H1 (cell line): ENCODE measurements at regions not wholly inside any gene's neighbourhood (a gene's known extent, or its start where the extent isn't known, plus 50 kb on each side); places are given as distances from the start of the nearest gene placed in this dataset.

Experiments
- CTCF ChIA-PET: fragments of 300-600 bp; sonication (Branson Sonifier 250); formaldehyde crosslinking; loops from one replicate; lab custom pipeline; 2021; ENCODE audit not compliant: partially characterized antibody; lab: Charles Lee
- POLR2A ChIA-PET: fragments of 300-600 bp; sonication (Branson Sonifier 250); formaldehyde crosslinking; loops from one replicate; lab custom pipeline; 2021; ENCODE audit warnings: inconsistent platforms; ENCODE audit not compliant: partially characterized antibody; lab: Charles Lee
- DNase-seq, 2 experiments: peaks; one replicate each; pipeline versions ENCODE4 v3.0.0 to v3.0.0-alpha.2; 2010 to 2022; ENCODE audit warnings: low spot score in 2 of 2, low read depth in 1 of 2, mixed read lengths in 1 of 2
- FAIRE-seq: peaks from 2 replicates; lab custom pipeline; 2011; peaks lifted over from hg19 to GRCh38; lab: Jason Lieb, UNC
- H2AFZ ChIP-seq: 2 replicates; pipeline ENCODE4 v1.8.1; 2012; ENCODE audit warnings: low read length, inconsistent platforms
- H2AK5ac ChIP-seq: 2 replicates; pipeline ENCODE4 v1.6.1; 2013; ENCODE audit warnings: low read depth, low read length
- H2BK120ac ChIP-seq: replicated peaks from 2 replicates; pipeline ENCODE3; 2013; ENCODE audit warnings: low read depth, low read length, inconsistent platforms
- H2BK12ac ChIP-seq: 2 replicates; pipeline ENCODE4 v1.6.1; 2013; ENCODE audit warnings: low read depth, low read length
- H2BK15ac ChIP-seq: 2 replicates; pipeline ENCODE4 v1.6.1; 2013; ENCODE audit warnings: low read length
- H2BK20ac ChIP-seq: 2 replicates; pipeline ENCODE4 v1.6.1; 2013; ENCODE audit warnings: low read length
- H2BK5ac ChIP-seq: 2 replicates; pipeline ENCODE4 v1.6.1; 2013; ENCODE audit warnings: low read depth, low read length
- H3K14ac ChIP-seq: 2 replicates; pipeline ENCODE4 v1.6.1; 2013; ENCODE audit warnings: inconsistent platforms; ENCODE audit not compliant: insufficient read length
- H3K18ac ChIP-seq: 2 replicates; pipeline ENCODE4 v1.6.1; 2013; ENCODE audit warnings: low read length; ENCODE audit errors: extremely low read depth
- H3K23ac ChIP-seq: 2 replicates; pipeline ENCODE4 v1.6.1; 2013; ENCODE audit warnings: inconsistent platforms; ENCODE audit not compliant: insufficient read length
- H3K23me2 ChIP-seq: 2 replicates; pipeline ENCODE4 v1.6.1; 2013; ENCODE audit warnings: low read depth, low read length
- H3K27ac ChIP-seq: 2 replicates; pipeline ENCODE4 v1.6.1; 2011; ENCODE audit warnings: low read depth, low read length, inconsistent platforms
- H3K27me3 ChIP-seq, 4 experiments: replicated peaks in 1 of 4; 1 replicate in 1 of 4; 2 replicates in 3 of 4; pipeline versions ENCODE4 v1.6.1 to v1.8.1; 2011 to 2013; ENCODE audit warnings: low read length in 3 of 4, mild to moderate bottlenecking in 3 of 4, inconsistent platforms in 2 of 4, mixed read lengths in 2 of 4, moderate library complexity in 1 of 4; ENCODE audit not compliant: control insufficient read depth in 3 of 4, insufficient read depth in 3 of 4; ENCODE audit errors: extremely low read depth in 1 of 4
- H3K36me3 ChIP-seq, 4 experiments: 2 replicates each; pipeline versions ENCODE4 v1.6.1 to v1.8.1; 2011 to 2013; ENCODE audit warnings: mild to moderate bottlenecking in 4 of 4, low read length in 3 of 4, moderate library complexity in 2 of 4, control low read depth in 1 of 4, inconsistent platforms in 1 of 4; ENCODE audit not compliant: insufficient read depth in 4 of 4, control insufficient read depth in 2 of 4
- H3K4ac ChIP-seq: replicated peaks from 2 replicates; pipeline ENCODE3; 2013; ENCODE audit warnings: low read length, low read depth, mixed read lengths, inconsistent platforms; ENCODE audit not compliant: insufficient read length
- H3K4me1 ChIP-seq, 4 experiments: replicated peaks in 1 of 4; 1 replicate in 1 of 4; 2 replicates in 3 of 4; pipeline versions ENCODE4 v1.6.1 to v1.8.1; 2011 to 2013; ENCODE audit warnings: low read length in 3 of 4, inconsistent platforms in 2 of 4, mixed read lengths in 1 of 4; ENCODE audit not compliant: insufficient read depth in 4 of 4, control insufficient read depth in 3 of 4
- H3K4me2 ChIP-seq, 2 experiments: 2 replicates each; pipeline versions ENCODE4 v1.6.1 to v1.8.1; 2011 to 2013; ENCODE audit warnings: low read depth in 2 of 2, low read length in 2 of 2, control low read depth in 1 of 2, inconsistent platforms in 1 of 2, mild to moderate bottlenecking in 1 of 2; ENCODE audit not compliant: insufficient read depth in 1 of 2
- H3K4me3 ChIP-seq, 4 experiments: fragments of 200-600, 300-600 bp in 1 of 4; sonication (generic), shearing (Covaris generic), sonication (Bioruptor Twin) in 1 of 4; 2 replicates each; pipeline versions ENCODE4 v1.5.1 to v1.8.1; 2011 to 2016; ENCODE audit warnings: low read length in 4 of 4, low read depth in 3 of 4, control low read depth in 2 of 4, inconsistent platforms in 2 of 4, mild to moderate bottlenecking in 2 of 4, mixed read lengths in 1 of 4, moderate library complexity in 1 of 4; ENCODE audit not compliant: insufficient read depth in 2 of 4; ENCODE audit errors: extremely low read depth in 1 of 4
- H3K56ac ChIP-seq: replicated peaks from 2 replicates; pipeline ENCODE3; 2013; ENCODE audit warnings: low read depth, mild to moderate bottlenecking, mixed read lengths, low read length, inconsistent platforms; ENCODE audit not compliant: insufficient read length
- H3K79me1 ChIP-seq: 2 replicates; pipeline ENCODE4 v1.6.1; 2013; ENCODE audit warnings: low read depth, low read length, control low read depth
- H3K79me2 ChIP-seq, 2 experiments: 2 replicates each; pipeline versions ENCODE4 v1.6.1 to v1.8.1; 2012 to 2013; ENCODE audit warnings: low read length in 2 of 2, mild to moderate bottlenecking in 2 of 2, inconsistent platforms in 1 of 2; ENCODE audit not compliant: insufficient read depth in 2 of 2, control insufficient read depth in 1 of 2
- H3K9ac ChIP-seq, 4 experiments: replicated peaks in 1 of 4; 1 replicate in 1 of 4; 2 replicates in 3 of 4; pipeline versions ENCODE4 v1.6.1 to v1.8.1; 2011 to 2013; ENCODE audit warnings: low read depth in 3 of 4, low read length in 3 of 4, control low read depth in 2 of 4, mild to moderate bottlenecking in 2 of 4, moderate library complexity in 2 of 4, inconsistent platforms in 1 of 4; ENCODE audit errors: extremely low read depth in 1 of 4
- H3K9me3 ChIP-seq, 2 experiments: 2 replicates each; pipeline versions ENCODE4 v1.6.1 to v1.8.1; 2012 to 2013; ENCODE audit warnings: mild to moderate bottlenecking in 2 of 2, moderate library complexity in 2 of 2, control low read depth in 1 of 2, inconsistent platforms in 1 of 2, low read depth in 1 of 2, low read length in 1 of 2, mixed read lengths in 1 of 2; ENCODE audit not compliant: insufficient read depth in 2 of 2
- H4K20me1 ChIP-seq, 2 experiments: replicated peaks in 1 of 2; 2 replicates each; pipeline versions ENCODE3 to v1.8.1; 2011 to 2013; ENCODE audit warnings: inconsistent platforms in 2 of 2, low read length in 2 of 2, mild to moderate bottlenecking in 1 of 2; ENCODE audit not compliant: insufficient read depth in 2 of 2, control insufficient read depth in 1 of 2
- H4K5ac ChIP-seq: 2 replicates; pipeline ENCODE4 v1.6.1; 2013; ENCODE audit warnings: low read length, low read depth, mixed read lengths, inconsistent platforms; ENCODE audit not compliant: insufficient read length
- H4K8ac ChIP-seq: 2 replicates; pipeline ENCODE4 v1.8.0; 2013; ENCODE audit warnings: mild to moderate bottlenecking, moderate library complexity, low read length, inconsistent platforms; ENCODE audit not compliant: insufficient read depth; ENCODE audit errors: extremely low read depth
- H4K91ac ChIP-seq: replicated peaks from 2 replicates; pipeline ENCODE3; 2013; ENCODE audit warnings: low read length, mixed read lengths, inconsistent platforms; ENCODE audit not compliant: insufficient read length
- CBX5 ChIP-seq: fragments of 300-800, 300-1000 bp; sonication (generic); IDR thresholded peaks from 2 replicates; pipeline ENCODE4 v1.7.1; 2016; ENCODE audit warnings: antibody characterized with exemption, low read length, low read depth
- CHD1 ChIP-seq: IDR thresholded peaks from 2 replicates; pipeline ENCODE4 v1.6.1; 2012; ENCODE audit warnings: low read depth, low read length, improper control_type of control experiment
- CHD2 ChIP-seq: IDR thresholded peaks from 2 replicates; pipeline ENCODE4 v1.6.1; 2012; ENCODE audit warnings: low read length, improper control_type of control experiment
- CTBP2 ChIP-seq: IDR thresholded peaks from 2 replicates; pipeline ENCODE4 v1.7.0; 2011; ENCODE audit warnings: borderline replicate concordance, mild to moderate bottlenecking, moderate library complexity, mixed read lengths, low read length; ENCODE audit not compliant: insufficient read depth, insufficient read length
- EZH2 ChIP-seq: fragments of 200-600 bp; sonication (generic); IDR thresholded peaks from 2 replicates; pipeline ENCODE4 v1.7.1; 2012; ENCODE audit warnings: low read depth, mild to moderate bottlenecking, moderate library complexity, low read length, inconsistent platforms; ENCODE audit not compliant: severe bottlenecking
- FOSL1 ChIP-seq: IDR thresholded peaks from 2 replicates; pipeline ENCODE4 v1.6.1; 2011; ENCODE audit warnings: mild to moderate bottlenecking, low read depth, low read length, moderate library complexity; ENCODE audit not compliant: insufficient read depth
- HDAC2 ChIP-seq, 2 experiments: fragments of 300-600 bp in 1 of 2; sonication (generic) in 1 of 2; IDR thresholded peaks; 2 replicates each; pipeline ENCODE4 v1.6.1; 2011 to 2012; ENCODE audit warnings: low read depth in 2 of 2, low read length in 2 of 2, mild to moderate bottlenecking in 2 of 2, moderate library complexity in 2 of 2, borderline replicate concordance in 1 of 2, inconsistent platforms in 1 of 2
- JUN ChIP-seq: IDR thresholded peaks from 2 replicates; pipeline ENCODE4 v1.6.1; 2011; ENCODE audit warnings: low read depth, mild to moderate bottlenecking, improper control_type of control experiment, low read length
- JUND ChIP-seq: IDR thresholded peaks from 2 replicates; pipeline ENCODE4 v1.6.1; 2011; ENCODE audit warnings: mild to moderate bottlenecking, improper control_type of control experiment, low read length
- RBBP5 ChIP-seq: IDR thresholded peaks from 2 replicates; pipeline ENCODE4 v1.7.1; 2012; ENCODE audit warnings: low read depth, mild to moderate bottlenecking, inconsistent platforms, low read length, moderate library complexity, borderline replicate concordance
- SP1 ChIP-seq: IDR thresholded peaks from 2 replicates; pipeline ENCODE4 v1.6.1; 2011; ENCODE audit warnings: low read depth, low read length
- SP2 ChIP-seq: IDR thresholded peaks from 2 replicates; pipeline ENCODE4 v1.6.1; 2012; ENCODE audit warnings: mild to moderate bottlenecking, low read length, inconsistent platforms
- ZNF274 ChIP-seq: IDR thresholded peaks from 2 replicates; pipeline ENCODE4 v1.7.0; 2012; ENCODE audit warnings: low read length, borderline replicate concordance; ENCODE audit errors: extremely low read depth
- WGBS, 2 experiments: shearing (Covaris generic) in 1 of 2; methylation state at CpG; one replicate each; pipeline versions ENCODE4 v1.1.6 to v1.1.7; 2013 to 2015; ENCODE audit warnings: low lambda C conversion rate in 2 of 2, mixed read lengths in 2 of 2, inconsistent platforms in 1 of 2, low coverage in 1 of 2, missing lambda C conversion rate in 1 of 2; ENCODE audit not compliant: insufficient replicate concordance in 2 of 2, insufficient coverage in 1 of 2, insufficient read length in 1 of 2; ENCODE audit errors: extremely low coverage in 1 of 2, missing lambda C conversion rate in 1 of 2; 5-methylcytosine and 5-hydroxymethylcytosine counted together
- TF ChIP-seq, protein P1 (sequence below): IDR thresholded peaks from 2 replicates; pipeline ENCODE4 v1.6.1; 2011; ENCODE audit warnings: low read length, improper control_type of control experiment

DNA sequence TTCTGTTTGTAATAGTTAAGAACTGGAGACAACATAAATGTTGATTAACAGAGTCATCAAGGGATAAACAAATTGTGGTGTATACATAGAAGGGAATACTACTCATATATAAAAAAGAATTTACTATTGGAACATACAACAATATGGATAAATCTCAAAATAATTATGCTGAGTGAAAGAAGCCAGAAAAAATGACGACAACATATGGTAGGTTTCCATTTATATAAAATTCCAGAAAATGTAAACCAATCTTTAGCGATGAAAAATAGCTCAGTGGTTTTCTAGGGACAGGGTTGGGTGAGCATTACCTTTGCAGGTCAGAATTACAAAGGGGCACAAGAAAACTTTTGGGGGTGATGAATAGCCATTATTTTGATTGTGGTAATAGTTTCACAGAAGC lies 431.6 kb downstream of the PTPRU start:
- CTCF ChIA-PET: interaction anchor here (0.7 to 1.6 kb wide), 3 partner anchors 17 to 36 kb away, joined by 3 to 8 read pairs (median 3); no protein-coding TSS in a partner anchor
- no peak for FAIRE-seq
- WGBS, 2 experiments: 88% methylated on average over 2 of the region's 2 CpGs; no CpG with 5 or more reads in 1 of the 2 experiments
- TF ChIP-seq CHD2 (no peak), JUN (no peak), CTBP2 (no peak), FOSL1 (no peak), JUND (no peak), CBX5 (no peak), CHD1 (no peak), RBBP5 (no peak), SP2 (no peak), EZH2 (no peak), SP1 (no peak), HDAC2 (IDR thresholded peaks at IDR 0.05; ENCODE audit: borderline replicate concordance in 1 of 2, low read depth in 2 of 2, low read length in 2 of 2) (no peak), ZNF274 (no peak)
- TF ChIP-seq, protein P1, sequence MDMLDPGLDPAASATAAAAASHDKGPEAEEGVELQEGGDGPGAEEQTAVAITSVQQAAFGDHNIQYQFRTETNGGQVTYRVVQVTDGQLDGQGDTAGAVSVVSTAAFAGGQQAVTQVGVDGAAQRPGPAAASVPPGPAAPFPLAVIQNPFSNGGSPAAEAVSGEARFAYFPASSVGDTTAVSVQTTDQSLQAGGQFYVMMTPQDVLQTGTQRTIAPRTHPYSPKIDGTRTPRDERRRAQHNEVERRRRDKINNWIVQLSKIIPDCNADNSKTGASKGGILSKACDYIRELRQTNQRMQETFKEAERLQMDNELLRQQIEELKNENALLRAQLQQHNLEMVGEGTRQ: no peak

More for the DNA sequence above, 431.6 kb downstream of the PTPRU start:
- no peak overlapping the region for H2AFZ ChIP-seq
- H4K8ac ChIP-seq: no peak overlapping the region
- H3K14ac ChIP-seq: no peak overlapping the region
- no peak overlapping the region for H2BK20ac ChIP-seq
- no peak overlapping the region for H3K4me2 ChIP-seq
- H3K27me3 ChIP-seq: no peaks in the 10 kb centered on the region
- H3K27ac ChIP-seq: no peak overlapping the region
- no peak overlapping the region for H3K56ac ChIP-seq
- DNase-seq: no peak
- no peak overlapping the region for H3K9ac ChIP-seq
- no peaks in the 10 kb centered on the region for H3K9me3 ChIP-seq
- no peak overlapping the region for H2BK12ac ChIP-seq
- no peaks in the 10 kb centered on the region for H3K79me2 ChIP-seq
- H4K5ac ChIP-seq: no peak overlapping the region
- H4K91ac ChIP-seq: no peak overlapping the region
- no peak overlapping the region for H3K18ac ChIP-seq
- no peak overlapping the region for H2AK5ac ChIP-seq
- H3K79me1 ChIP-seq: no peaks in the 10 kb centered on the region
- H2BK15ac ChIP-seq: no peak overlapping the region
- POLR2A ChIA-PET: interaction anchor here (1.7 kb wide), 1 partner anchor 28 kb away, joined by 3 read pairs; no protein-coding TSS in a partner anchor
- H2BK120ac ChIP-seq: no peak overlapping the region
- no peak overlapping the region for H3K4ac ChIP-seq
- H3K23me2 ChIP-seq: no peaks in the 10 kb centered on the region
- H3K36me3 ChIP-seq: no peaks in the 10 kb centered on the region
- H3K23ac ChIP-seq: no peak overlapping the region
- no peaks in the 10 kb centered on the region for H4K20me1 ChIP-seq
- H3K4me1 ChIP-seq: peaks cover 0 to 2% (median 0%) of the 10 kb centered on the region in 4 experiments; a peak in 2 of 7 replicates
- no peak overlapping the region for H2BK5ac ChIP-seq
- H3K4me3 ChIP-seq: no peak overlapping the region
